ENCODE measurements at regions not wholly inside any gene's neighbourhood (a gene's known extent, or its start where the extent isn't known, plus 50 kb on each side); places are given as distances from the start of the nearest gene placed in this dataset.
A peak's percentile ranks its signal among the peaks of the same experiment; 100 is the strongest.
"Not testable (repeated sequence)": the region's sequence is repeated elsewhere in the genome, so short reads cannot be mapped to it uniquely, and the experiment has no call there.

DNA sequence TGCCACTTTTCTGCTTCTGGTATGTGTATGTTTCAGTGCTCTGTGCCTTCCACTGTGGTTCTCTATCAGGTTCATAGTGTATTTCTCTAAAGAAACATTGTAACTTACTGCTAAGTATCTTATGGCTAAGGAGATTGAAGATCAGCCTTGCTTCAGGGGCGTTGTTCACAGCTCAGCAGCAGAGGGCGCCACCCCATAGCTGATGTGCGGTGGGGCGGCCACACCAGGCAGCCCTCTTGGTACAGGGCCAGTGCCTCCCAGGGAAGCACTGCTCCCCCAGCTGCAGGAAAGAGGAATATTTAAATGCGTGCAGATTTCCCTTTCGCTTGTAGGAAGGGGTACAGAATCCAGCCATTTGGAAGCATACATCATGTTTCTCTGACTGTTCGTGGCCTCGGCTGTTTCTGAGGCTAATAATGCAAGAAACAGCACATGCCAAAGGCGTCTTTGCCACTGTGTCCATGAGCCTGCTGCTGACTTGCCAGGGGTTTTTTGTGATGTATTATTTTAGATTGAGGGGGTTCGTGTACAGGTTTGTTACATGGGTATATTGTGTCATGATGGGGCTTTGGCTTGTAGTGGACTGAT is 96.7 kb downstream of the TBC1D26 start:
- H3K4me3 Mint-ChIP-seq; H3K4me3 ChIP-seq (ENCODE audit: low read length); H3K36me3 Mint-ChIP-seq; intact Hi-C loops (cut with micrococcal nuclease); H3K4me1 Mint-ChIP-seq; H3K27me3 ChIP-seq (ENCODE audit: control insufficient read depth, insufficient read depth, low read length); H3K27ac Mint-ChIP-seq; H3K36me3 ChIP-seq (ENCODE audit: control insufficient read depth, insufficient read depth, low read length); H3K9me3 Mint-ChIP-seq; H3K27ac ChIP-seq (ENCODE audit: low read length); H3K4me1 ChIP-seq (ENCODE audit: control insufficient read depth, insufficient read depth, low read length); H3K9me3 ChIP-seq (ENCODE audit: control insufficient read depth, insufficient read depth, low read length): not testable (repeated sequence)
- WGBS (ENCODE audit: insufficient coverage) = 17% methylated on average over 10 of the region's 10 CpGs
- peaks cover 15 to 16% of the 10 kb centered on the region in 2 donors for H3K27me3 Mint-ChIP-seq (ENCODE audit: low read depth in 2 of 2)
- DNase-seq = peak; percentile 61 to 76
- ATAC-seq = peak; percentile 89 to 98 (median 98)
- TF ChIP-seq, protein P1, sequence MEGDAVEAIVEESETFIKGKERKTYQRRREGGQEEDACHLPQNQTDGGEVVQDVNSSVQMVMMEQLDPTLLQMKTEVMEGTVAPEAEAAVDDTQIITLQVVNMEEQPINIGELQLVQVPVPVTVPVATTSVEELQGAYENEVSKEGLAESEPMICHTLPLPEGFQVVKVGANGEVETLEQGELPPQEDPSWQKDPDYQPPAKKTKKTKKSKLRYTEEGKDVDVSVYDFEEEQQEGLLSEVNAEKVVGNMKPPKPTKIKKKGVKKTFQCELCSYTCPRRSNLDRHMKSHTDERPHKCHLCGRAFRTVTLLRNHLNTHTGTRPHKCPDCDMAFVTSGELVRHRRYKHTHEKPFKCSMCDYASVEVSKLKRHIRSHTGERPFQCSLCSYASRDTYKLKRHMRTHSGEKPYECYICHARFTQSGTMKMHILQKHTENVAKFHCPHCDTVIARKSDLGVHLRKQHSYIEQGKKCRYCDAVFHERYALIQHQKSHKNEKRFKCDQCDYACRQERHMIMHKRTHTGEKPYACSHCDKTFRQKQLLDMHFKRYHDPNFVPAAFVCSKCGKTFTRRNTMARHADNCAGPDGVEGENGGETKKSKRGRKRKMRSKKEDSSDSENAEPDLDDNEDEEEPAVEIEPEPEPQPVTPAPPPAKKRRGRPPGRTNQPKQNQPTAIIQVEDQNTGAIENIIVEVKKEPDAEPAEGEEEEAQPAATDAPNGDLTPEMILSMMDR (IDR thresholded peaks at IDR 0.05) = peak; percentile 71

- H3K36me3 ChIP-seq (ENCODE audit: control insufficient read depth, insufficient read depth, low read length); H3K9me3 Mint-ChIP-seq; ATAC-seq; H3K4me3 ChIP-seq (ENCODE audit: low read length); H3K4me3 Mint-ChIP-seq; H3K36me3 Mint-ChIP-seq; H3K9me3 ChIP-seq (ENCODE audit: control insufficient read depth, insufficient read depth, low read length); H3K27ac Mint-ChIP-seq; H3K27ac ChIP-seq (ENCODE audit: low read length); intact Hi-C loops (cut with micrococcal nuclease); H3K4me1 Mint-ChIP-seq; H3K27me3 ChIP-seq (ENCODE audit: control insufficient read depth, insufficient read depth, low read length); DNase-seq; H3K4me1 ChIP-seq (ENCODE audit: control insufficient read depth, insufficient read depth, low read length): not testable (repeated sequence)
- 88% methylated on average over 4 of the region's 4 CpGs for WGBS (ENCODE audit: insufficient coverage)
- H3K27me3 Mint-ChIP-seq (ENCODE audit: low read depth in 2 of 2) = peaks cover 6 to 13% of the 10 kb centered on the region in 2 donors
These were observed 98.1 kb downstream of the TBC1D26 start for GRCh38 chr17:15830221-15830620.

GRCh38 chr17:15831182-15831581 is 99.1 kb downstream of the TBC1D26 start:
- H3K36me3 ChIP-seq (ENCODE audit: control insufficient read depth, insufficient read depth, low read length); H3K27ac ChIP-seq (ENCODE audit: low read length); intact Hi-C loops (cut with micrococcal nuclease); H3K4me3 Mint-ChIP-seq; ATAC-seq; H3K4me1 Mint-ChIP-seq; H3K9me3 Mint-ChIP-seq; H3K36me3 Mint-ChIP-seq; H3K27ac Mint-ChIP-seq; H3K27me3 ChIP-seq (ENCODE audit: control insufficient read depth, insufficient read depth, low read length); H3K4me3 ChIP-seq (ENCODE audit: low read length); H3K9me3 ChIP-seq (ENCODE audit: control insufficient read depth, insufficient read depth, low read length); H3K4me1 ChIP-seq (ENCODE audit: control insufficient read depth, insufficient read depth, low read length): not testable (repeated sequence)
- peak in 1 of 2 donors; percentile 8 for DNase-seq
- WGBS (ENCODE audit: insufficient coverage) = 62% methylated on average over 6 of the region's 6 CpGs
- H3K27me3 Mint-ChIP-seq (ENCODE audit: low read depth in 2 of 2) = peaks cover 6 to 13% of the 10 kb centered on the region in 2 donors

DNA sequence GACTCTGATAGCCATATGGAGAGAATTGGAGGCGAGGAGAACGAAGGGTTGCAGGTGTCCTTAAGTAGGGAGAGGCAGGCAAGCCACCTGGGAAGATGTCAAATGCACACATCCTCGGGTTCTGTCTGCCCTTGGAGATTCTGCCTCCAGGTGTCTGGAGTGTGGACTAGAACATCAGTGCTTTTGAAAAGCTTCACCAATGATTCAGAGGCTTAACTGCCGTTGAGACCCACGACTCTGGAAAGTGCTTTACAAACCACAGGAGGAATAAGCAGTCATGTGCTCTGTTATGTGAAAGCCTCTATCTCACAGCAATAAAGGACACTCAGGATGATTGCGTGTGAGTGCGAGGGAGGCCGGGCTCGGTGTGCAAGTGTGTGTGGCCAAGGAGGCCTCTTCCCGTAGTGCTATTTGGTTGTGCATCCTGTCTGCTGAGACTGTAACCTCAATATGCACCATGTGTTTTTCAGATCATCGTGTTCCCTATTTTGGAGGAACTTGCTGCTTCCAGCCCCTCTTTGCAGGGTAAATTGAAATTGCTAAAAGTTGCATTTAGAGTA is 100.9 kb downstream of the TBC1D26 start:
- H3K9me3 ChIP-seq (ENCODE audit: control insufficient read depth, insufficient read depth, low read length); H3K27ac ChIP-seq (ENCODE audit: low read length); H3K4me1 ChIP-seq (ENCODE audit: control insufficient read depth, insufficient read depth, low read length); H3K27ac Mint-ChIP-seq; H3K27me3 ChIP-seq (ENCODE audit: control insufficient read depth, insufficient read depth, low read length); H3K36me3 ChIP-seq (ENCODE audit: control insufficient read depth, insufficient read depth, low read length); ATAC-seq; H3K4me3 Mint-ChIP-seq; H3K36me3 Mint-ChIP-seq; H3K4me3 ChIP-seq (ENCODE audit: low read length); H3K9me3 Mint-ChIP-seq; intact Hi-C loops (cut with micrococcal nuclease); H3K4me1 Mint-ChIP-seq: not testable (repeated sequence)
- 35% methylated on average over 11 of the region's 11 CpGs for WGBS (ENCODE audit: insufficient coverage)
- H3K27me3 Mint-ChIP-seq (ENCODE audit: low read depth in 2 of 2) = peaks cover 6 to 10% of the 10 kb centered on the region in 2 donors
- DNase-seq = peak in 1 of 2 donors; percentile 10

GRCh38 chr17:15833890-15834289 is 101.8 kb downstream of the TBC1D26 start:
- H3K9me3 ChIP-seq (ENCODE audit: control insufficient read depth, insufficient read depth, low read length); H3K4me1 Mint-ChIP-seq; H3K4me3 Mint-ChIP-seq; intact Hi-C loops (cut with micrococcal nuclease); H3K9me3 Mint-ChIP-seq; H3K27ac ChIP-seq (ENCODE audit: low read length); H3K4me3 ChIP-seq (ENCODE audit: low read length); H3K36me3 Mint-ChIP-seq; H3K36me3 ChIP-seq (ENCODE audit: control insufficient read depth, insufficient read depth, low read length); H3K27ac Mint-ChIP-seq; DNase-seq; H3K27me3 ChIP-seq (ENCODE audit: control insufficient read depth, insufficient read depth, low read length); H3K4me1 ChIP-seq (ENCODE audit: control insufficient read depth, insufficient read depth, low read length); H3K27me3 Mint-ChIP-seq (ENCODE audit: low read depth in 2 of 2): not testable (repeated sequence)
- ATAC-seq = peak in 1 of 3 donors; percentile 33
- 93% methylated on average over 4 of the region's 5 CpGs for WGBS (ENCODE audit: insufficient coverage)

DNA sequence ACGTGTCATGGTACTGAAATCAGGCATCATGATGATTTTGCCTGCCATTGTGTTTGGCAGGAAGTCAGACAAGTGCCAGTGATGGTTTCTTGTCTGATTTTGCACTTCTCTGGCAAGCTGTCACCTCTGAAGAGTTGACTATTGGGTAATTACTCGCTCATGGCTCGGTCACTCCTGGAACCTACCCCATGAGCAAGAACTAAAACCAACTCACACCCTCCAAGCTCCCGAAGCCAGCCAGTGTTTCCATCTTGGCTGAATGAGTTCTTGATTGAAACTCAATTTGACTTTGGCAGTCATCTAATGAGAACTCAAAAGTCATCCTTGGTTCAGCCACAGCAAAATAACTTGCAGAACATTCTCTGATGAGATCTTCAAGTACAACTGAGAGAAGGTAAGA is 103.4 kb downstream of the TBC1D26 start:
- WGBS (ENCODE audit: insufficient coverage) = no CpG with 5 or more reads among the region's 4 CpGs
- H3K9me3 Mint-ChIP-seq; H3K4me3 ChIP-seq (ENCODE audit: low read length); intact Hi-C loops (cut with micrococcal nuclease); H3K27ac ChIP-seq (ENCODE audit: low read length); H3K36me3 ChIP-seq (ENCODE audit: control insufficient read depth, insufficient read depth, low read length); H3K4me1 ChIP-seq (ENCODE audit: control insufficient read depth, insufficient read depth, low read length); H3K36me3 Mint-ChIP-seq; H3K27me3 Mint-ChIP-seq (ENCODE audit: low read depth in 2 of 2); H3K9me3 ChIP-seq (ENCODE audit: control insufficient read depth, insufficient read depth, low read length); DNase-seq; H3K4me3 Mint-ChIP-seq; H3K27ac Mint-ChIP-seq; H3K27me3 ChIP-seq (ENCODE audit: control insufficient read depth, insufficient read depth, low read length); H3K4me1 Mint-ChIP-seq: not testable (repeated sequence)
- ATAC-seq = peak in 1 of 3 donors; percentile 48

DNA sequence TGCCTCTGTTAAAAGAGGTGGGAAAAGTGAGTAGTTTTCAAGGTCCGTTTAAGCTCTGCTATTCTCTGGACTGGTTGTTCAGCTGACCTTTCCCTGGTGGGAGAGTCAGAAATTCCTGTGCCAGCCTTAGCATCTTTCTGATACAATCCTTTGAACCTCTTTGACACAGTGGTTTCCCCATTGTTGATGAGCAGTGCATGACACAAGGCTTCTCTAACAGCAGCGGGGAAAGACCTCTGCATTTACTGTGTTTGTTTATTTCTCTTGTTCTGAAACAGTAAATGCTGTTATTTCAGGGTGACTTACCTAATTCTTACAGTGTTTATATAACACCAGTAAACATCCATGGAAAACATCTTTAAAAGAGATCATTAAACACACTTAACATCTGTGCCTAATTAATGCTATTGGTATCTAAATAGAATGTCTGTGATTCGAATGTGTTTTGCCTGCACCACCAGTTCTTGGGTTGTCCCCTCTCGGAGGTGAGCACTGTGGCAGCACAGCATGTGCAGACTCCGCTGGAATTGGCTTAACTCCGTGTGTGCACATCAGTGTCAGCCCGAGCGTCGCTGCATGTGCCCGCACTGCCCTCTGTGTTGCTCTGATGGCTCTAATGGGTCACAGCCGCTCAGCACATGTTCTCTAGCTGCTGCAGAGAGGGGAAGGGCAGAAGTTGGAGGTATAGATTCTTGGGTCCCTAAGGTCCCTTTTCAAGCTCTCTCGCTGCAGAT is 104.3 kb downstream of the TBC1D26 start:
- H3K27me3 Mint-ChIP-seq (ENCODE audit: low read depth in 2 of 2); H3K9me3 ChIP-seq (ENCODE audit: control insufficient read depth, insufficient read depth, low read length); H3K4me1 ChIP-seq (ENCODE audit: control insufficient read depth, insufficient read depth, low read length); H3K27ac Mint-ChIP-seq; H3K27ac ChIP-seq (ENCODE audit: low read length); H3K36me3 Mint-ChIP-seq; H3K4me1 Mint-ChIP-seq; DNase-seq; H3K4me3 ChIP-seq (ENCODE audit: low read length); H3K36me3 ChIP-seq (ENCODE audit: control insufficient read depth, insufficient read depth, low read length); H3K9me3 Mint-ChIP-seq; intact Hi-C loops (cut with micrococcal nuclease); ATAC-seq; H3K4me3 Mint-ChIP-seq; H3K27me3 ChIP-seq (ENCODE audit: control insufficient read depth, insufficient read depth, low read length): not testable (repeated sequence)
- 67% methylated on average over 4 of the region's 12 CpGs for WGBS (ENCODE audit: insufficient coverage)

All from natural killer cell (primary cell).